ENCODE measurements at regions not wholly inside any gene's neighbourhood (a gene's known extent, or its start where the extent isn't known, plus 50 kb on each side); places are given as distances from the start of the nearest gene placed in this dataset.

GRCh38 chr5:125856949-125857348, 566.3 kb upstream of the GRAMD2B start:
- no peak for TF ChIP-seq GATA3 (IDR thresholded peaks at IDR 0.05; ENCODE audit: low read depth, low read length)
- no peak for TF ChIP-seq GATA2 (IDR thresholded peaks at IDR 0.05; ENCODE audit: low read depth, low read length)

Data from SH-SY5Y (cell line).